ENCODE measurements at regions not wholly inside any gene's neighbourhood (a gene's known extent, or its start where the extent isn't known, plus 50 kb on each side); places are given as distances from the start of the nearest gene placed in this dataset.
A peak's percentile ranks its signal among the peaks of the same experiment; 100 is the strongest.

- no peak for DNase-seq (ENCODE audit: low read depth)
- TF ChIP-seq CTCF (IDR thresholded peaks at IDR 0.05; ENCODE audit: low read depth, low read length) (no peak), POLR2A (IDR thresholded peaks at IDR 0.05; ENCODE audit: extremely low read depth, insufficient read length) (no peak), MYC (IDR thresholded peaks at IDR 0.05; ENCODE audit: low read depth, low read length) (no peak), MAX (IDR thresholded peaks at IDR 0.05; ENCODE audit: low read depth, low read length) (no peak)
- H3K4me3 ChIP-seq (ENCODE audit: low read depth, low read length) = no peak overlapping the region
Measured at GRCh38 chr22:48169227-48169626, 1406.8 kb downstream of the TBC1D22A start.

GRCh38 chr22:48167238-48167637, 1404.8 kb downstream of the TBC1D22A start:
- H3K4me3 ChIP-seq (ENCODE audit: low read depth, low read length) = no peak overlapping the region
- TF ChIP-seq MYC (IDR thresholded peaks at IDR 0.05; ENCODE audit: low read depth, low read length) (no peak), MAX (IDR thresholded peaks at IDR 0.05; ENCODE audit: low read depth, low read length) (no peak), POLR2A (IDR thresholded peaks at IDR 0.05; ENCODE audit: extremely low read depth, insufficient read length) (no peak), CTCF (IDR thresholded peaks at IDR 0.05; ENCODE audit: low read depth, low read length) (no peak)
- DNase-seq (ENCODE audit: low read depth) = peak; percentile 20

GRCh38 chr22:48161298-48161697, 1398.8 kb downstream of the TBC1D22A start:
- no peak for DNase-seq (ENCODE audit: low read depth)
- no peak overlapping the region for H3K4me3 ChIP-seq (ENCODE audit: low read depth, low read length)
- TF ChIP-seq CTCF (IDR thresholded peaks at IDR 0.05; ENCODE audit: low read depth, low read length) (no peak), MYC (IDR thresholded peaks at IDR 0.05; ENCODE audit: low read depth, low read length) (no peak), POLR2A (IDR thresholded peaks at IDR 0.05; ENCODE audit: extremely low read depth, insufficient read length) (no peak), MAX (IDR thresholded peaks at IDR 0.05; ENCODE audit: low read depth, low read length) (no peak)

- DNase-seq (ENCODE audit: low read depth) = no peak
- H3K4me3 ChIP-seq (ENCODE audit: low read depth, low read length) = no peak overlapping the region
- TF ChIP-seq CTCF (IDR thresholded peaks at IDR 0.05; ENCODE audit: low read depth, low read length) = no peak
- TF ChIP-seq POLR2A (IDR thresholded peaks at IDR 0.05; ENCODE audit: extremely low read depth, insufficient read length) = no peak
- TF ChIP-seq MAX (IDR thresholded peaks at IDR 0.05; ENCODE audit: low read depth, low read length) = no peak
- no peak for TF ChIP-seq MYC (IDR thresholded peaks at IDR 0.05; ENCODE audit: low read depth, low read length)
Measured at GRCh38 chr22:48157676-48158075, 1395.2 kb downstream of the TBC1D22A start.

- no peak for DNase-seq (ENCODE audit: low read depth)
- H3K4me3 ChIP-seq (ENCODE audit: low read depth, low read length) = no peak overlapping the region
- no peak for TF ChIP-seq MYC (IDR thresholded peaks at IDR 0.05; ENCODE audit: low read depth, low read length)
- no peak for TF ChIP-seq CTCF (IDR thresholded peaks at IDR 0.05; ENCODE audit: low read depth, low read length)
- no peak for TF ChIP-seq MAX (IDR thresholded peaks at IDR 0.05; ENCODE audit: low read depth, low read length)
- TF ChIP-seq POLR2A (IDR thresholded peaks at IDR 0.05; ENCODE audit: extremely low read depth, insufficient read length) = no peak
Measured at GRCh38 chr22:48156603-48157355, 1394.3 kb downstream of the TBC1D22A start.

All from NB4 (cell line).